ENCODE measurements at regions not wholly inside any gene's neighbourhood (a gene's known extent, or its start where the extent isn't known, plus 50 kb on each side); places are given as distances from the start of the nearest gene placed in this dataset.
"Not testable (repeated sequence)": the region's sequence is repeated elsewhere in the genome, so short reads cannot be mapped to it uniquely, and the experiment has no call there.

- Histone ChIP-seq H3K4me1 (ENCODE audit: control insufficient read depth, insufficient read depth, low read length) (no peaks in the 10 kb centered on the region), H3K9ac (ENCODE audit: low read length) (no peak overlapping the region), H3K9me3 (ENCODE audit: control insufficient read depth, low read length) (no peaks in the 10 kb centered on the region), H3K36me3 (ENCODE audit: control insufficient read depth, insufficient read depth, low read length) (no peaks in the 10 kb centered on the region), H3K4me3 (ENCODE audit: low read length) (no peak overlapping the region), H3K27me3 (ENCODE audit: control insufficient read depth, insufficient read depth, low read length) (no peaks in the 10 kb centered on the region)
These were observed 339.2 kb upstream of the TNRC6C start for GRCh38 chr17:77619326-77619725.

DNA sequence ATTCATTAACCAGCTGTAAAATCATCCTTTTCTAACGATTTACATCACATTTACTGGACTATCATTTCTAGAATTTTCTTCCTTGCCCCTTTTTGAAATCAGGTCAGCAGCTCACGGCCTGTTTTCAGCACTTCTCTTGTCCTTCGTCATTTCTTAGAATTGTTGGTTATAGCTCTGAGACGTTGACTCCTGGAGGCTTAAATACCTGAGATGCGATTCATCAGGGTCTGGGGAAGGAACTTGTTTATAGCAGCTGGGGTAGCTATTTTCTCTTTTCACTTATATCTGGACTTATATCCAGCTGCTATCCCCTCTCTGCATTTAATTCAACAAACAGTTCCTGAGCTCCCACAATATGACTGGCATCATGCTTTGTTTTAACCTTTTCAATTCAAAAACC is 338.7 kb upstream of the TNRC6C start:
- no peak overlapping the region for H3K9ac ChIP-seq (ENCODE audit: low read length)

DNA sequence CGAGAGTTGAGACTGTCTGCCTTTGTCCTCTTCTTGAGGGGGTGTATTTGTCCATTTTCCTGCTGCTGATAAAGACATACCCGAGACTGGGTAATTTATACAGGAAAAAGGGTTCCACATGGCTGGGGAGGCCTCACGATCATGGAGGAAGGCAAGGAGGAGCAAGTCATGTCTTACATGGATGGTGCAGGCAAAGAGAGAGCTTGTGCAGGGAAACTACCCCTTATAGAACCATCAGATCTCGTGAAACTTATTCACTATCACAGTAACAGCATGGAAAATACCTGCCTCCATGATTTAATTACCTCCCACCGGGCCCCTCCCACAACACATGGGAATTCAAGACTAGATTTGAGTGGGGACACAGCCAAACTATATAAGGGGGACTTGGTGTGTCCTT is 338.2 kb upstream of the TNRC6C start:
- H3K4me1 ChIP-seq (ENCODE audit: control insufficient read depth, insufficient read depth, low read length) = no peaks in the 10 kb centered on the region
- no peaks in the 10 kb centered on the region for H3K9me3 ChIP-seq (ENCODE audit: control insufficient read depth, low read length)
- no peak overlapping the region for H3K4me3 ChIP-seq (ENCODE audit: low read length)
- no peaks in the 10 kb centered on the region for H3K36me3 ChIP-seq (ENCODE audit: control insufficient read depth, insufficient read depth, low read length)
- H3K27me3 ChIP-seq (ENCODE audit: control insufficient read depth, insufficient read depth, low read length) = no peaks in the 10 kb centered on the region
- H3K9ac ChIP-seq (ENCODE audit: low read length) = no peak overlapping the region

More for the DNA sequence above, 338.7 kb upstream of the TNRC6C start:
- no peaks in the 10 kb centered on the region for H3K27me3 ChIP-seq (ENCODE audit: control insufficient read depth, insufficient read depth, low read length)
- no peaks in the 10 kb centered on the region for H3K36me3 ChIP-seq (ENCODE audit: control insufficient read depth, insufficient read depth, low read length)
- no peaks in the 10 kb centered on the region for H3K9me3 ChIP-seq (ENCODE audit: control insufficient read depth, low read length)
- H3K4me1 ChIP-seq (ENCODE audit: control insufficient read depth, insufficient read depth, low read length) = no peaks in the 10 kb centered on the region
- no peak overlapping the region for H3K4me3 ChIP-seq (ENCODE audit: low read length)

- not testable (repeated sequence) for H3K4me1 ChIP-seq (ENCODE audit: control insufficient read depth, insufficient read depth, low read length); H3K27me3 ChIP-seq (ENCODE audit: control insufficient read depth, insufficient read depth, low read length); H3K4me3 ChIP-seq (ENCODE audit: low read length); H3K9me3 ChIP-seq (ENCODE audit: control insufficient read depth, low read length); H3K9ac ChIP-seq (ENCODE audit: low read length); H3K36me3 ChIP-seq (ENCODE audit: control insufficient read depth, insufficient read depth, low read length)
These were observed 336.4 kb upstream of the TNRC6C start for GRCh38 chr17:77622084-77622483.

DNA sequence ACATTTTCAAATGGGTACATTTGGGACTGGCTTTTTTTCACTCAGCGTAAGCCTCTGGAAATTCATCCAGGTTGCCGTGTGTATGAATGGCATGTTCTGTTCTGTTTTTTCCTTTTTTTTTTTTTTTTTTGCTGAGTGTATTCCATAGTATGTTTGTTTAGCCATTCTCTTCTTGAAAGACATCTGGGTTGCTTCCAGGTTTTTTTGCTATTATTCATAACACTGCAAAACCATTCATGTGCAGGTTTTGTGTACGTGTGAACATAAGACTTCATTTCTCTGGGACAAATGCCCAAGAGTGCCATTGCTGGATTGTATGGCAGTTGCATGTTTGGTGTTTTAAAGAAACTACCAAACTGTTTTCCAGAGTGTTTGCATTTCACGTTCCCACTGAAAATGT is 335.9 kb upstream of the TNRC6C start:
- no peak overlapping the region for H3K4me3 ChIP-seq (ENCODE audit: low read length)

GRCh38 chr17:77623321-77623720 is 335.2 kb upstream of the TNRC6C start:
- not testable (repeated sequence) for H3K4me1 ChIP-seq (ENCODE audit: control insufficient read depth, insufficient read depth, low read length); H3K9me3 ChIP-seq (ENCODE audit: control insufficient read depth, low read length)

More for the DNA sequence above, 335.9 kb upstream of the TNRC6C start:
- no peaks in the 10 kb centered on the region for H3K4me1 ChIP-seq (ENCODE audit: control insufficient read depth, insufficient read depth, low read length)
- H3K9me3 ChIP-seq (ENCODE audit: control insufficient read depth, low read length) = no peaks in the 10 kb centered on the region
- H3K27me3 ChIP-seq (ENCODE audit: control insufficient read depth, insufficient read depth, low read length) = no peaks in the 10 kb centered on the region
- H3K9ac ChIP-seq (ENCODE audit: low read length) = no peak overlapping the region
- H3K36me3 ChIP-seq (ENCODE audit: control insufficient read depth, insufficient read depth, low read length) = no peaks in the 10 kb centered on the region

DNA sequence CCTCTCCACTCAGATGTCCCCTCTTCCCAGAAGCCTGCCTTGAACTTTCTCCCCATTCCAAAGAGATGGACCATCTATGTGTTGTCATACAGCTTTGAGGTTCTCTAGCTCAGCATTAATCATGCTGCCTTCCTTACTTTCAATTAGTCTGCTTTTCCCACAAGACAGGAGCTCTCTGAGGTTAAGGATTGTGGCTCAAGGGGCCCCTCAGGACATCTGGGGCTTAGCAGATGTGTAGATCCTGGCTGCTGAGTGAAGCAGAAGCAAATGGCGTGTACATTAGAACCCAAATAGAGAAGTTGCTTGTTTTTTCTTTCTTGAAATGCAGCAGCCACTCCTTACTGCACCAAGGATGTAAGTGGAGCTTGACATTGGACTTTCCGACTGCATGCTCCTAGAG is 330.5 kb upstream of the TNRC6C start:
- Histone ChIP-seq H3K36me3 (ENCODE audit: control insufficient read depth, insufficient read depth, low read length) (no peaks in the 10 kb centered on the region), H3K27me3 (ENCODE audit: control insufficient read depth, insufficient read depth, low read length) (no peaks in the 10 kb centered on the region), H3K9me3 (ENCODE audit: control insufficient read depth, low read length) (no peaks in the 10 kb centered on the region)

More at GRCh38 chr17:77623321-77623720, 335.2 kb upstream of the TNRC6C start:
- not testable (repeated sequence) for H3K36me3 ChIP-seq (ENCODE audit: control insufficient read depth, insufficient read depth, low read length); H3K4me3 ChIP-seq (ENCODE audit: low read length); H3K9ac ChIP-seq (ENCODE audit: low read length); H3K27me3 ChIP-seq (ENCODE audit: control insufficient read depth, insufficient read depth, low read length)

GRCh38 chr17:77629284-77629683 is 329.2 kb upstream of the TNRC6C start:
- not testable (repeated sequence) for H3K9me3 ChIP-seq (ENCODE audit: control insufficient read depth, low read length); H3K9ac ChIP-seq (ENCODE audit: low read length); H3K27me3 ChIP-seq (ENCODE audit: control insufficient read depth, insufficient read depth, low read length); H3K4me1 ChIP-seq (ENCODE audit: control insufficient read depth, insufficient read depth, low read length); H3K36me3 ChIP-seq (ENCODE audit: control insufficient read depth, insufficient read depth, low read length); H3K4me3 ChIP-seq (ENCODE audit: low read length)

More for the DNA sequence above, 330.5 kb upstream of the TNRC6C start:
- Histone ChIP-seq H3K9ac (ENCODE audit: low read length) (no peak overlapping the region), H3K4me1 (ENCODE audit: control insufficient read depth, insufficient read depth, low read length) (no peaks in the 10 kb centered on the region), H3K4me3 (ENCODE audit: low read length) (no peak overlapping the region)

GRCh38 chr17:77631307-77631706 is 327.2 kb upstream of the TNRC6C start:
- no peaks in the 10 kb centered on the region for H3K9me3 ChIP-seq (ENCODE audit: control insufficient read depth, low read length)
- no peaks in the 10 kb centered on the region for H3K4me1 ChIP-seq (ENCODE audit: control insufficient read depth, insufficient read depth, low read length)
- H3K27me3 ChIP-seq (ENCODE audit: control insufficient read depth, insufficient read depth, low read length) = no peaks in the 10 kb centered on the region
- no peaks in the 10 kb centered on the region for H3K36me3 ChIP-seq (ENCODE audit: control insufficient read depth, insufficient read depth, low read length)
- no peak overlapping the region for H3K4me3 ChIP-seq (ENCODE audit: low read length)
- no peak overlapping the region for H3K9ac ChIP-seq (ENCODE audit: low read length)

- Histone ChIP-seq H3K36me3 (ENCODE audit: control insufficient read depth, insufficient read depth, low read length) (no peaks in the 10 kb centered on the region), H3K4me1 (ENCODE audit: control insufficient read depth, insufficient read depth, low read length) (no peaks in the 10 kb centered on the region), H3K4me3 (ENCODE audit: low read length) (no peak overlapping the region), H3K9me3 (ENCODE audit: control insufficient read depth, low read length) (no peaks in the 10 kb centered on the region), H3K9ac (ENCODE audit: low read length) (no peak overlapping the region), H3K27me3 (ENCODE audit: control insufficient read depth, insufficient read depth, low read length) (no peaks in the 10 kb centered on the region)
These were observed 325.9 kb upstream of the TNRC6C start for GRCh38 chr17:77632619-77633018.

DNA sequence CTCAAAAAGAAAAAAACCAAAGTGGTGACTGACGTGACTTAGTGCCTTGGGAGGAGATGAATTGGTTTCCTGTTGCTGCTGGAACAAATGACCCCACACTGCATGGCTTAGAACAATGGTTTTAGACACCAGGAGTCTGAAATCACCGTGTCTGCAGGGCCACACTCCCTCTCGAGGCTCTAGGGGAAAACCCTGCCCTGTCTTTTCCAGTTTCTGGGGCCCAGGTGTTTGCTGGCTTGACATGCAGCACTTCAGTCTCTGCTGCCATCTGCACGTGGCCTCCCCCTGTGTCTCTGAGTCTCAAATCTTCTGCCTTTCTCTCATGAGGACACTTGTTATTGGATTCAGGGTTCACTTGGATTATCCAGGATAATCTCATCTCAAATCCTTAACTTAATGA is 323.8 kb upstream of the TNRC6C start:
- H3K4me1 ChIP-seq (ENCODE audit: control insufficient read depth, insufficient read depth, low read length) = no peaks in the 10 kb centered on the region
- no peak overlapping the region for H3K4me3 ChIP-seq (ENCODE audit: low read length)
- H3K36me3 ChIP-seq (ENCODE audit: control insufficient read depth, insufficient read depth, low read length) = no peaks in the 10 kb centered on the region
- no peak overlapping the region for H3K9ac ChIP-seq (ENCODE audit: low read length)
- peaks cover 6% of the 10 kb centered on the region for H3K27me3 ChIP-seq (ENCODE audit: control insufficient read depth, insufficient read depth, low read length)
- H3K9me3 ChIP-seq (ENCODE audit: control insufficient read depth, low read length) = no peaks in the 10 kb centered on the region

DNA sequence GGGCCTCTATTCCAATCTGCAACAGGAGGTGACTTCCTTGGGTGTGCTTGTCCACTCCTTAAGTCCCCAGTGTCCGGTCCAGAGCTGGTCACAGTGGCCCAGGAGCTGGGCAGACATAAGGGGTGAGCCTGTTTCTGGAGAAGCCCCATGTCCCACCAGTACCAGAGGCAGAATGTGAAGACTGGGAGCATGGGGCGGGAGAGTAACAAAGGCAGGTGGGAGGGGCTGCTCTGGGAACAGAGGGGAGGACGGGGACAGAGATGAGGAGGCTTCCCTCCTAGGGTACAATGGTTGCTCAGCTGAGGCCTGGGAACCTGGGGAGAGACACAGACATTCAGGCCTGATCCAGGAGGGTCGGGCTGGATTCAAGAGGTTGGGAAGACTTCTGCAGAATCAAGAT is 323.3 kb upstream of the TNRC6C start:
- H3K9me3 ChIP-seq (ENCODE audit: control insufficient read depth, low read length) = no peaks in the 10 kb centered on the region
- H3K27me3 ChIP-seq (ENCODE audit: control insufficient read depth, insufficient read depth, low read length) = peaks cover 6% of the 10 kb centered on the region
- H3K9ac ChIP-seq (ENCODE audit: low read length) = no peak overlapping the region
- no peaks in the 10 kb centered on the region for H3K4me1 ChIP-seq (ENCODE audit: control insufficient read depth, insufficient read depth, low read length)
- no peaks in the 10 kb centered on the region for H3K36me3 ChIP-seq (ENCODE audit: control insufficient read depth, insufficient read depth, low read length)
- H3K4me3 ChIP-seq (ENCODE audit: low read length) = no peak overlapping the region

GRCh38 chr17:77635785-77636184 is 322.7 kb upstream of the TNRC6C start:
- H3K4me3 ChIP-seq (ENCODE audit: low read length); H3K9me3 ChIP-seq (ENCODE audit: control insufficient read depth, low read length); H3K4me1 ChIP-seq (ENCODE audit: control insufficient read depth, insufficient read depth, low read length); H3K9ac ChIP-seq (ENCODE audit: low read length); H3K36me3 ChIP-seq (ENCODE audit: control insufficient read depth, insufficient read depth, low read length); H3K27me3 ChIP-seq (ENCODE audit: control insufficient read depth, insufficient read depth, low read length): not testable (repeated sequence)
